ENCODE measurements at regions not wholly inside any gene's neighbourhood (a gene's known extent, or its start where the extent isn't known, plus 50 kb on each side); places are given as distances from the start of the nearest gene placed in this dataset.

DNA sequence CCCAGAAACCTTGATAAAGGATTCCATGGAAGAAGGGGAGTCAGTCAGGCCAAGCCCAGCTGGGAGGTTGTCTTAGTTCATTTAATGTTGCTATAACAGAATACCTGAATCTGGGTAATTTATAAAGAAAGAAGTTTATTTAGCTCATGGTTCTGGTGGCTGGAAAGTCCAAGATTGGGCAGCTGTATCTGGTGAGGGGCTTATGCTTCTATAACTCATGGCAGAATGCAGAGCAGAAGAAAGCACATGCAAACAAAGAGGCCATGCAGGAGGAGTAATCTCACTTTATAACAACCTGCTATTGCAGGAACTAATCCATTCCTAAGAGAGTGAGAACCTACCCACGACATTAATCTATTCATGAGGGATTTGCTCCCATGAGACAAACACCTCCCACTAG, 54.2 kb upstream of the ANKRD1 start:
- no peak overlapping the region for H3K27ac Mint-ChIP-seq (ENCODE audit: unreplicated experiment)
- H3K4me1 Mint-ChIP-seq (ENCODE audit: low read depth, unreplicated experiment), result no peaks in the 10 kb centered on the region
- peaks cover 3% of the 10 kb centered on the region for H3K9me3 Mint-ChIP-seq (ENCODE audit: unreplicated experiment)
- TF ChIP-seq, protein P1, sequence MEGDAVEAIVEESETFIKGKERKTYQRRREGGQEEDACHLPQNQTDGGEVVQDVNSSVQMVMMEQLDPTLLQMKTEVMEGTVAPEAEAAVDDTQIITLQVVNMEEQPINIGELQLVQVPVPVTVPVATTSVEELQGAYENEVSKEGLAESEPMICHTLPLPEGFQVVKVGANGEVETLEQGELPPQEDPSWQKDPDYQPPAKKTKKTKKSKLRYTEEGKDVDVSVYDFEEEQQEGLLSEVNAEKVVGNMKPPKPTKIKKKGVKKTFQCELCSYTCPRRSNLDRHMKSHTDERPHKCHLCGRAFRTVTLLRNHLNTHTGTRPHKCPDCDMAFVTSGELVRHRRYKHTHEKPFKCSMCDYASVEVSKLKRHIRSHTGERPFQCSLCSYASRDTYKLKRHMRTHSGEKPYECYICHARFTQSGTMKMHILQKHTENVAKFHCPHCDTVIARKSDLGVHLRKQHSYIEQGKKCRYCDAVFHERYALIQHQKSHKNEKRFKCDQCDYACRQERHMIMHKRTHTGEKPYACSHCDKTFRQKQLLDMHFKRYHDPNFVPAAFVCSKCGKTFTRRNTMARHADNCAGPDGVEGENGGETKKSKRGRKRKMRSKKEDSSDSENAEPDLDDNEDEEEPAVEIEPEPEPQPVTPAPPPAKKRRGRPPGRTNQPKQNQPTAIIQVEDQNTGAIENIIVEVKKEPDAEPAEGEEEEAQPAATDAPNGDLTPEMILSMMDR (IDR thresholded peaks at IDR 0.05; ENCODE audit: partially characterized antibody, unreplicated experiment), result no peak
- peaks cover 2% of the 10 kb centered on the region for H3K27me3 Mint-ChIP-seq (ENCODE audit: unreplicated experiment)
- H3K4me3 Mint-ChIP-seq (ENCODE audit: unreplicated experiment), result no peak overlapping the region
- DNase-seq, result no peak
- peaks cover 4% of the 10 kb centered on the region for H3K36me3 Mint-ChIP-seq (ENCODE audit: unreplicated experiment)

DNA sequence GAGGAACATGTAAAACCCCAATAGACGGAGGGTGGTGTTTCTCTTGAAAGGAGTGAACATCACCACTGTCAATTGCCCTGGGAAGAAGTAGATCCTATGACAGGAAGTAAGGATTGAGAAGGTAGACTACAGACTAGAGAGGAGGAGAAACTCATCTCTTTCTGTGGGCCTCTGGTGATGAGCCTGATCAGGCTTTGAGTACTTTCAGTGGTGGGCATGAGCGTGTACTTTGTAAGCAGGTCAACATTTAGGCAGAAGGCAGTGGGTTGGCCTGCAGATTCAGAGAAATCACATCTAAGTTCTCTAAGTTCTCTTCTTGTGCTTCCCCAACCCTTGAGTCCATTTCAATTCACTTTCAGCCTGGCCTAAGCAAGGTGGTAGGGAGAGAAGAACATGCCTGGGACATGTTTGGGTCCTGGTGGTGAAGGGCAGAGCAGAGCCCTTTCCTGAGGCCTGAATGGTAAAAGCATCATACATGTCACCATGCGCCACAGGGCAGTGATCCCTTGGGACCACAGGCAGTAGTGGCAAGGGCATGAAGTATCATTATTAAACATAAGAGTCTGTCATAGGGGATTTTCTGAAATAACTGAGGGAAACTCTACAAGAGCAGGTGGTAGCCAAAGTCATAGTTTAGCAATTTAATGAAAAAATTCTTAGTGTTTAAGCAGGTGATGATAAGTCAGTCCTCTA, 56.4 kb upstream of the ANKRD1 start:
- H3K4me3 Mint-ChIP-seq (ENCODE audit: unreplicated experiment), result no peak overlapping the region
- H3K27ac Mint-ChIP-seq (ENCODE audit: unreplicated experiment), result no peak overlapping the region
- no peaks in the 10 kb centered on the region for H3K4me1 Mint-ChIP-seq (ENCODE audit: low read depth, unreplicated experiment)
- no peak for DNase-seq
- TF ChIP-seq, protein P1 (IDR thresholded peaks at IDR 0.05; ENCODE audit: partially characterized antibody, unreplicated experiment), result no peak
- H3K27me3 Mint-ChIP-seq (ENCODE audit: unreplicated experiment), result peaks cover 2% of the 10 kb centered on the region
- no peaks in the 10 kb centered on the region for H3K36me3 Mint-ChIP-seq (ENCODE audit: unreplicated experiment)
- peaks cover 3% of the 10 kb centered on the region for H3K9me3 Mint-ChIP-seq (ENCODE audit: unreplicated experiment)

DNA sequence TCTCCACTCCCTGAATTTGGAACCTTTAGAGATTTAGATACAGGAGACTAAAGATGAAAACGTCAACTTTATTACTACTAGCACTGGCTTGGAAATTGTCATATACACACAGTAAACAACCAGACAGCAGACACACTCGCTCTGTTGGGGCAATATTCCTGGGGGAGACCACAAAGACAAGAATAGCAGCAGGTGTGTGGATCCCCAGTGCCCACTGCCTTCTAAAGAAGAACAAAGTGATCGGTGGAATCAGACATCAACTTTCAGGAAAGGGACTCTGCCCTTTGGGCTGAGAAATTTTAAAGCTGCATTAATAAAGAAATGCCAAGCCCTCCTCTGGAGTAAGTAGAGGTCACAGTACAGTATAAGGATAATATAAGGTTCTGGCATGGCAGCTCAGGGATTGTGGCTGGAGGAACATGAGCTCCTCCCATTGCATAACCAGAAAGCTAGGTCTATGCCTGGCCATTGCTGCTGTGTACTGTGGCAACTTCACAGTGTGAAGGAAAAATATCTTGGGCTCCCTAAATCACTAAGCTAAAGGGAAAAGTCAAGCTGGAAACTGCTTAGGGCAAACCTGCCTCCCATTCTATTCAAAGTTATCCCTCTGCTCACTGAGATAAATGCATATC, 57.1 kb upstream of the ANKRD1 start:
- Mint-ChIP-seq H3K27me3 (ENCODE audit: unreplicated experiment) (peaks cover 2% of the 10 kb centered on the region), H3K27ac (ENCODE audit: unreplicated experiment) (no peak overlapping the region), H3K36me3 (ENCODE audit: unreplicated experiment) (no peaks in the 10 kb centered on the region), H3K4me1 (ENCODE audit: low read depth, unreplicated experiment) (no peaks in the 10 kb centered on the region), H3K9me3 (ENCODE audit: unreplicated experiment) (peaks cover 3% of the 10 kb centered on the region), H3K4me3 (ENCODE audit: unreplicated experiment) (no peak overlapping the region)
- TF ChIP-seq, protein P1 (IDR thresholded peaks at IDR 0.05; ENCODE audit: partially characterized antibody, unreplicated experiment), result no peak
- no peak for DNase-seq

DNA sequence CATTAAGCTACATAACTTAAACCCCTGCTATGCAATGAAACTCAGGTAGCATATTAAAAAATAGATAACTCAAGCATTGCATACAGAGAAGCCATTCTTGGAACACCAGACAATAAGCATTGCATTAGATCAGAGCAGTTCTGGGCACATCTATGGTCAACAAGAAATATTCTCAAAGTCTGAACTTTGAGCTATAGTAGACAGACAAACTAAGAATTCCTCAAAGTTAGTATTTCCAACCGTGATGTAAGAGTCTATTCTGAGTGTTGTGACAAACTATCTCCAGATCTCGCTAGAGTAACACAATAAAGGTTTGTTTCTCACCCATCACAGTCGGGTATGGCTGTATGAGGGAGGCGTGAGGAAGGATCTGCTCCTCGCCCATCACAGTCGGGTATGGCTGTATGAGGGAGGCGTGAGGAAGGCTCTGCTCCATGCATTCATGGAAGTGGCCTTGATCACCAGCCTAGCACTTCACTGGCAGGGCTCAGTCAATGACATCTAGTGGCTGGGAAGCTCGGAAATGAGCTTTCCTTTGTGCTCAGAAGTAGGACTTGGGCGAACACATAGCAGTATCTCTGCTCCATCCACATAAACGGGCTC, 61.6 kb upstream of the ANKRD1 start:
- Mint-ChIP-seq H3K27me3 (ENCODE audit: unreplicated experiment) (no peaks in the 10 kb centered on the region), H3K27ac (ENCODE audit: unreplicated experiment) (no peak overlapping the region), H3K4me3 (ENCODE audit: unreplicated experiment) (no peak overlapping the region), H3K9me3 (ENCODE audit: unreplicated experiment) (peaks cover 2% of the 10 kb centered on the region), H3K4me1 (ENCODE audit: low read depth, unreplicated experiment) (no peaks in the 10 kb centered on the region), H3K36me3 (ENCODE audit: unreplicated experiment) (no peaks in the 10 kb centered on the region)
- TF ChIP-seq, protein P1 (IDR thresholded peaks at IDR 0.05; ENCODE audit: partially characterized antibody, unreplicated experiment), result no peak
- no peak for DNase-seq

Measured in glutamatergic neuron (in vitro differentiated cells).